GM18858 (cell line): ENCODE measurements at regions not wholly inside any gene's neighbourhood (a gene's known extent, or its start where the extent isn't known, plus 50 kb on each side); places are given as distances from the start of the nearest gene placed in this dataset.

Source experiments
- ATAC-seq: cut with Tn5 transposase; IDR thresholded peaks from one replicate; pipeline ENCODE4 v1.9.1; 2021; ENCODE audit not compliant: unreplicated experiment

DNA sequence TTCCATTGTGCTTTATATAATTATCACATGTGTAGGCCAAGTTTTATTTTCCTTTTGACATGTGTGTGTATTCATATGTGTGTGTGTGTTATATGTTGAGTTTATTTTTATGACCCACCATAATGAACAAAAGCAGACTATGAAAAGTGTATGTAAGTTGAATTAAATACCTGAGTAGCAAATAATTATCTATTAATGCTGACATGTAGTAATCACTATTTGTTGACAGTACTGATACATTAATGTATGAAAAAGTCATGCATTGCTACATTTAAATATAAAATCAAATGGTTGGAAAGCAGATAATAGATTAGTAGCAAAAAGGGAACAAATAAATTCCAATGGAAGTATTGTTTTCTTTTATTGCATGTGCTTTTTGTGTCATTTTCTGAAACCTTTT lies 1948.5 kb upstream of the PCDH20 start:
- no peak for ATAC-seq

- no peak for ATAC-seq
Measured at GRCh38 chr13:63351533-63351932, 1935.9 kb upstream of the PCDH20 start.

DNA sequence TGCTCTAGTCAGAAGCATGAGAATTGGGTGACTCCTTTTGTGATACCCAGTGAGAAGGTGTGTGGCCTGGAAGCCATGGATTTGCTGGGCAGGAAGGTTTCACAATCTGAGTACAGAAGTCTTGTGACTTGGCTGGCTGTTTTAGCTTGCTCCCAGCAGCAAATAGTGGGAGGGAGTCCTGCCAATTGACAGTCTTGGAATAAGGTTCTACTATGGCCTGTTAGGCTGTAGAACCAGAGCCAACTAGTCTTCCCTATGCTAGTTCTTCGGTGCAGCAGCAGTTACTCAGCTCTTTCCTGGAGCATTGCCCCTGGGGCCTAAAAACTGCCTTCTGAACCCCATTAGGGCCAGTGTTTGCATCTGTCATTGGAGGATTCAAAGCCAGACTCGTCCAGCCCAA lies 1935.4 kb upstream of the PCDH20 start:
- no peak for ATAC-seq

GRCh38 chr13:63345835-63346234 lies 1930.2 kb upstream of the PCDH20 start:
- ATAC-seq: no peak

DNA sequence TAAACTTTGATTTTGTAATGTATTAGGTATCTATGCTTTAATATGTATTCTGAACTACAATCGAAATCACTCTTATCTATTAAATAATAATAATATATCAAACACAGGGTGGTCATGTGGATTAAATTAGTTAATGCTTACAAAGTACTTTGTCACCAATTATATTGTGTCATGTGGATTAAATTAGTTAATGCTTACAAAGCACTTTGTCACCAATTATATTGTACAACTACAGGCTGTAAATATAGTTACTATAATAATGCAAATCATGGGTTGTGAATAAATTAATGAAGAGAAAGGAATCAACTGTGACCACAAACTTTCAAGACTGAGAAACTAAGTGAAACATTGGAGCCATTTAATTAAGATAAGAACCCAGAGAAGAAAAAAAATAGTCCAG lies 1929.1 kb upstream of the PCDH20 start:
- ATAC-seq: no peak

DNA sequence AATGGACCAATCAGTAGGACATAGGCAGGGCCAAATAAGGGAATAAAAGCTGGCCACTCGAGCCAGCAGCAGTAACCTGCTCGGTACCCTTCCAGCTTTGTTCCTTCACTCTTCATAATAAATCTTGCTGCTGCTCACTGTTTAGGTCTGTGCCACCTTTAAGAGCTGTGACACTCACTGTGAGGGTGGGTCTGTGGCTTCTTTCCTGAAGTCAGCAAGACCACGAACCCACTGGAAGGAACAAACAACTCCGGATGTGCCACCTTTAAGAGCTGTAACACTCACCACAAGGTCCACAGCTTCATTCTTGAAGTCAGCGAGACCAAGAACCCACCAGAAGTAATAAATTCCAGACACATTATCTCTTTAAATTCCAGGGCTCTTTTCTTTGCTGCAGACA lies 1922.3 kb upstream of the PCDH20 start:
- ATAC-seq: no peak

DNA sequence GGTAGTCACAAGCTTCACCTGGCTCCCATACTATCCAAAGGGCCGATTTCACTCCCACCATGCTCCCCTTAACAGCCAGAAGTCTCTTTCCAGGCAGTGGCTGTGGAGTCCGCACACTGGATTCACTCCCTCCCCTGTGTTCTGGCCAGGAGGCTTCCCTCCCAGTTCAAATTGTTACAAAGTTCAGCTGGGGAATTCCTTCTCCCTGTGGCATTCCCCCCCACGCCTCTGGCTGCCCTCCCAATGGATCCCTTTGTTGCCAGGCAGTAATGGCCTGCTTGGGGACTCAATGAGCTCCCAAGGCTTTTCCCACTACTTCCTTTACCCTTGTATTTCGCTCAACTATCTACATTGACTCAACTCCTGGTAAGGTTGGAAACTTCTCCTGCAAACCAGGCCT lies 1921.4 kb upstream of the PCDH20 start:
- ATAC-seq: no peak

DNA sequence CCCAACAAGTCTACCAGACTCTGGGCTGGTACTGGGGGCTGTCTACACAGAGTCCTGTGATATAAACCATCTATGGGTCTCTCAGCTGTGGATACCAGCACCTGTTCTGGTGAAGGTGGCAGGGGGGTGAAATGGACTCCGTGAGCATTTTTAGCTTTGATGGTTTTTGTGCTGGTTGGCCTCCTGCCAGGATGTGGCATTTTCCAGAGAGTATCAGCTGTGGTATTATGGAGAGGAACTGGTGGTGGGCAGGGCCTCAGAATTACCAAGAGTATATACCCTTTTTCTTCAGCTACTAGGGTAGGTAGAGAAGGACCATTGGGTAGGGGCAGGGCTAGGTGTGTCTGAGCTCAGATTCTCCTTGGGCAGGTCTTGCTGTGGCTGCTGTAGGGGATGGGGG lies 1920.9 kb upstream of the PCDH20 start:
- ATAC-seq: no peak

- ATAC-seq: no peak
Measured at GRCh38 chr13:63327584-63327983, 1911.9 kb upstream of the PCDH20 start.

DNA sequence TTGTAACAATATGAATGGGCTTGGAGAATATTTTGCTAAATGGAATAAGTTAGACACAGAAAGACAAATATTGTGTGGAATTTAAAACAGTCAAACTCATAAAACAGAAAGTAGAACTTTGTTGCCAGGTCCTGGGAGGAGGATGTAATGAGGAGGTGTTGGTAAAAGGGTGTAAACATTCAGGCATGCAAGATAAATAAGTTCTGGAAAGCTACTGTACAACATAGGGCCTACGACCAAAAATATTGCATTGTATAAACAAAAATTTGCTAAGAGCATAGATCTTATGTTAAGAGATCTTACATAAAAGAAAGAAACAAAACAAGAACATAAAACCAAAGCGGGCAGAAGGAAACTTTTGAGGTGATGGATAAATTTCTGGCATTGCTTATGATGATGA lies 1907.8 kb upstream of the PCDH20 start:
- no peak for ATAC-seq

GRCh38 chr13:63311587-63311986 lies 1895.9 kb upstream of the PCDH20 start:
- no peak for ATAC-seq

GRCh38 chr13:63308549-63309165 lies 1893.0 kb upstream of the PCDH20 start:
- ATAC-seq: no peak

- ATAC-seq: peak; percentile 63
Measured at GRCh38 chr13:63307228-63307627, 1891.6 kb upstream of the PCDH20 start.

- no peak for ATAC-seq
Measured at GRCh38 chr13:63305641-63306133, 1890.0 kb upstream of the PCDH20 start.

GRCh38 chr13:63304497-63304896 lies 1888.8 kb upstream of the PCDH20 start:
- no peak for ATAC-seq

GRCh38 chr13:63299866-63300394 lies 1884.3 kb upstream of the PCDH20 start:
- no peak for ATAC-seq

- ATAC-seq: no peak
Measured at GRCh38 chr13:63297163-63297562, 1881.5 kb upstream of the PCDH20 start.

GRCh38 chr13:63291701-63292100 lies 1876.1 kb upstream of the PCDH20 start:
- no peak for ATAC-seq

DNA sequence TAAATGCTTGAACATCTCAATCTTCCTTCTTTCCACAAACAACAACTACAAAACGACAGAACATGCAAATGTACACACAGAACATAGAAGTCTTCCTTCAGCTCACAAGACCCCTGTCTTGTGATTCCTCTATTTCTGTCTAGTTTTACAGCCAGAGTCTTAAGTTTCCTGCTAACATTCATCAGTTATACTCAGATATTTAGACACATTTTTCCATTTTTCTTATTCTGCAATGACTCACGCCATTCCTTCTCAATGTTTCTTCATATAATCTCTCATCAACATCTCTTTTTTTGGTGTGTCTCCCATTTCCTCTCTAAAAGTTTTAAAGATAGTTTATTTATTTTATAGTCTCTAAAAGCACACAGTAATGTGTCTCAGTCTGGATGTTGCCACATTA lies 1872.9 kb upstream of the PCDH20 start:
- no peak for ATAC-seq

DNA sequence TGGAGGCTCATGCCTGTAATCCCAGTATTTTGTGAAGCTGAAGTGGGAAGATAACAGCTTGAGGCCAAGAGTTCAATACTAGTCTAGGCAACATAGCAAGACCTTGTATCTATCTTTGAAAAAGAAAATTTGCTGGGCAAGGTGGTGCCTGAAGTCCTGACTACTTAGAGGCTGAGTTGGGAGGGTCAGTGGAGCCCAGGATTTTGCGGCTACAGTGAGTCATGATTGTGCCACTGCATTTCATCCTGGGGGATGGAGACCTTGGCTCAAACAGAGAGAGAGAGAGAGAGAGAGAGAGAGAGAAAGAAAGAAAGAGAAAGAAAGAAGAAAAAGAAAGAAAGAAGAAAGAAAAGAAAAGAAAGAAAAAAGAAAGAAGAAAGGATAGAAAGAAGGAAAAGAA lies 1872.3 kb upstream of the PCDH20 start:
- no peak for ATAC-seq

DNA sequence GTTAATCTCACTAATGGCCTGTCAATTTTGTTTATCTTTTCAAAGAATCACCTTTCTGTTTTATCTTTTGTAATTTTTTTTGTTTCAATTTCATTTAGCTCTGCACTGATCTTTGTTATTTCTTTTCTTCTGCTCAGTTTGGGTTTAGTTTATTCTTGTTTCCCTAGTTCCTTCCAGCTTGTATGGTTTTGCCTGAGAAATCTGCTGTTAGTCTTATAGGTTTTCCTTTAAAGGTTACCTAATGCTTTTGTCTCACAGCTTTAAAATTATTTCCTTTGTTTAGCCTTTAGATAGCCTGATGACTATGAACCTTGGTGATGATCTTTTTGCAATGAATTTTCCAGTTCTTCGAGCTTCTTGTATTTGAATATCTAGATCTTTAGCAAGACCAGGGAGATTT lies 1869.8 kb upstream of the PCDH20 start:
- no peak for ATAC-seq

DNA sequence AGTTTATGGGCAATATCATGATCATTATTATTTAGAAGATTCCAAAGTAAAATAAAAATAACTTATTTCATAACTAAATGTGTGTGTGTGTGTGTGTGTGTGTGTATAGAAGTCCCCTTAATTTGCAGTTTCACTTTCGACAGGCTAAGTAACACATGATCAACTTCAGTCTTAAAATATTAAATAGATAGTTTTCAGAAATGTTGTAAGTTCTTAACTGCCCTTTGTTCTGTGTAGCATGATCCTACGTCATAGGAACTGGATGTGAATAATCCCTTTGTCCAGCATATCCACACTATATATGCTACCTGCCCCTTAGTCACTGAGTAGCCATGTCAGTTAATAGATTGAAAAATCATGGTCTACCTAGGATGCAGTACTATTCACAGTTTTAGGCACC lies 1863.5 kb upstream of the PCDH20 start:
- no peak for ATAC-seq

GRCh38 chr13:63274772-63275171 lies 1859.1 kb upstream of the PCDH20 start:
- no peak for ATAC-seq
